GM23338 (cell line): ENCODE measurements at regions not wholly inside any gene's neighbourhood (a gene's known extent, or its start where the extent isn't known, plus 50 kb on each side); places are given as distances from the start of the nearest gene placed in this dataset.

Experiments
- ATAC-seq: fragments of 200-7000 bp; cut with Tn5 transposase; 3 replicates; pipeline ENCODE4 v1.9.1; 2020
- DNase-seq: peaks from one replicate; pipeline ENCODE4 v3.0.0-alpha.2; 2015; ENCODE audit warnings: low spot score
- H2AFZ ChIP-seq: fragments of 200-600 bp; sonication (generic); 2 replicates; pipeline ENCODE4 v1.8.0; 2016; ENCODE audit warnings: antibody characterized with exemption, mild to moderate bottlenecking, moderate library complexity
- H3F3A ChIP-seq: fragments of 200-600 bp; sonication (generic); replicated peaks from 2 replicates; pipeline ENCODE4 v1.8.0; 2017; ENCODE audit warnings: antibody characterized with exemption, mixed run types, low read depth
- H3K27ac ChIP-seq: fragments of 200-600 bp; sonication (generic); 2 replicates; pipeline ENCODE4 v1.6.1; 2016; ENCODE audit warnings: low read depth
- H3K27me3 ChIP-seq: fragments of 200-600 bp; sonication (generic); 2 replicates; pipeline ENCODE4 v1.8.0; 2016; ENCODE audit warnings: mild to moderate bottlenecking, mixed run types, moderate library complexity; ENCODE audit not compliant: insufficient read depth
- H3K36me3 ChIP-seq: fragments of 200-600 bp; sonication (generic); 2 replicates; pipeline ENCODE4 v1.8.0; 2016; ENCODE audit warnings: mild to moderate bottlenecking; ENCODE audit not compliant: insufficient read depth
- H3K4me1 ChIP-seq: fragments of 200-600 bp; sonication (generic); 2 replicates; pipeline ENCODE4 v1.8.0; 2016; ENCODE audit warnings: mild to moderate bottlenecking, moderate library complexity; ENCODE audit not compliant: insufficient read depth
- H3K4me2 ChIP-seq: fragments of 200-600 bp; sonication (generic); 2 replicates; pipeline ENCODE4 v1.7.1; 2017; ENCODE audit warnings: mixed run types
- H3K4me3 ChIP-seq: fragments of 200-600 bp; sonication (generic); 2 replicates; pipeline ENCODE4 v1.6.1; 2016; ENCODE audit warnings: mixed run types
- H3K79me2 ChIP-seq: fragments of 200-600 bp; sonication (generic); replicated peaks from 2 replicates; pipeline ENCODE4 v1.8.0; 2017; ENCODE audit warnings: mild to moderate bottlenecking; ENCODE audit not compliant: insufficient read depth
- H3K9me2 ChIP-seq: fragments of 200-600 bp; sonication (generic); 2 replicates; pipeline ENCODE4 v1.8.0; 2017; ENCODE audit not compliant: insufficient read depth
- H4K20me1 ChIP-seq: fragments of 200-600 bp; sonication (generic); replicated peaks from 2 replicates; pipeline ENCODE4 v1.8.0; 2017; ENCODE audit warnings: mild to moderate bottlenecking; ENCODE audit not compliant: insufficient read depth
- H3K27ac Mint-ChIP-seq: 2 replicates; pipeline ENCODE4 v1.8.0; 2020; ENCODE audit warnings: inconsistent platforms, mild to moderate bottlenecking, moderate library complexity, mixed read lengths
- H3K27me3 Mint-ChIP-seq: 3 replicates; pipeline ENCODE4 v1.8.0; 2022; ENCODE audit warnings: low read depth, mild to moderate bottlenecking, moderate library complexity, mixed read lengths, inconsistent platforms; ENCODE audit not compliant: insufficient read depth, poor library complexity
- H3K36me3 Mint-ChIP-seq: 3 replicates; pipeline ENCODE4 v1.8.0; 2021; ENCODE audit warnings: low read depth, mild to moderate bottlenecking, inconsistent platforms, moderate library complexity, mixed read lengths
- H3K4me1 Mint-ChIP-seq: 3 replicates; pipeline ENCODE4 v1.8.0; 2020; ENCODE audit warnings: mild to moderate bottlenecking, inconsistent platforms, mixed read lengths
- H3K4me3 Mint-ChIP-seq: 3 replicates; pipeline ENCODE4 v1.8.0; 2021; ENCODE audit warnings: moderate library complexity, mild to moderate bottlenecking, inconsistent platforms, mixed read lengths
- H3K9me3 Mint-ChIP-seq: 3 replicates; pipeline ENCODE4 v1.8.0; 2020; ENCODE audit warnings: moderate library complexity, mild to moderate bottlenecking, inconsistent platforms, mixed read lengths
- CTCF ChIP-seq, 2 experiments: fragments of 200-600 bp in 1 of 2; sonication (generic) in 1 of 2; conservative IDR thresholded peaks; 2 replicates each; pipeline versions ENCODE4 v1.5.1 to v1.6.1; 2016 to 2017; ENCODE audit warnings: antibody characterized with exemption in 2 of 2, low read depth in 2 of 2, mild to moderate bottlenecking in 2 of 2, moderate library complexity in 1 of 2
- EZH2 ChIP-seq: fragments of 200-600 bp; sonication (generic); IDR thresholded peaks from one replicate; pipeline ENCODE4 v1.8.0; 2017; ENCODE audit warnings: antibody characterized with exemption, mild to moderate bottlenecking, low read depth; ENCODE audit not compliant: unreplicated experiment
- JUNB ChIP-seq: IDR thresholded peaks from one replicate; pipeline ENCODE4 v1.6.1; 2016; ENCODE audit warnings: antibody characterized with exemption; ENCODE audit not compliant: unreplicated experiment
- POLR2AphosphoS5 ChIP-seq: IDR thresholded peaks from 2 replicates; pipeline ENCODE4 v1.6.1; 2016; ENCODE audit warnings: antibody characterized with exemption, low read depth
- STAT1 ChIP-seq: IDR thresholded peaks from one replicate; pipeline ENCODE4 v1.6.1; 2016; ENCODE audit warnings: antibody characterized with exemption; ENCODE audit not compliant: unreplicated experiment
- ZNF114 ChIP-seq: fragments of 250-450 bp; sonication (Bioruptor Pico); IDR thresholded peaks from 2 replicates; pipeline ENCODE4 v1.5.0; 2020; ENCODE audit warnings: mild to moderate bottlenecking, moderate library complexity
- ZNF331 ChIP-seq: fragments of 250-450 bp; sonication (Bioruptor Pico); IDR thresholded peaks from 2 replicates; pipeline ENCODE4 v1.5.0; 2020; ENCODE audit warnings: low read depth, mild to moderate bottlenecking, moderate library complexity
- ZNF462 ChIP-seq: fragments of 250-450 bp; sonication (Bioruptor Pico); IDR thresholded peaks from 2 replicates; pipeline ENCODE4 v1.5.0; 2020; ENCODE audit warnings: mild to moderate bottlenecking, moderate library complexity

DNA sequence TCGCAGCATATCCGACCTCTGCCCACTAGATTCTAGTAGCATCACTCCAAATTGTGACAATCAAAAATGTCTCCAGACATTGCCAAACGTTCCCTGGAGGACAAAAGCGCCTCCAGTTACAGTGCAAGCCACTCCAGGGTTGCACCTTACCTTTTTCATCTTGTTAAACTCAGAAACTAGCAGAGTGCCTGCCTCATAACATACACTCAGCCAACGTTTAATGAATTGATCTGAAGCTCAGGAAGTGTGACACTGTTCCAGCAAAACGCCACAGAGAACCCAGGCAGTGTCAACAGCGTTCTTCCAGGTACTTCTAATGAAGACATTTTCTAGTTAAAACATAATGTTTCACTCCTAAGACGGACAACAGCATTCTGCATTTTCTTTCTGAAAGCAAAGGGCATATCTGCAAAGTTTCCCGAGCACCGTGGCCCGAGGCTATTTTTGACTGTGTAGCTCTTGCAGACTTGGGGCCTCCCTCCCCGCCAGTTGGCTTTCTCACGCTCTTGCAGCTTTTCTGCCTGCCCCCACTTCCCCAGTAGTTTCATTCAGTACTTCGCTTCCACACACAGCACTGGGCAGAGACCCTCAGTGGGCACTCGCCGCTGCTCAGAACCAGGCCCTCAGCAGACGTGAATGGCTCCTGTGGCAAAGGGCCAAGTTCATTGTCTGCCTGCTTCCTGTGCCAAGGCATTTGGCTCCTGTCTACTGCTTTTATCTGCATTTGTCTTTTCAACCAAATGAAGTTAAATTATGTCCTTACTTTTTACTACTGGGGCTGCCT, 133.4 kb upstream of the TTC29 start:
- H3K4me1 ChIP-seq = peaks cover 11% of the 10 kb centered on the region
- H3K9me3 Mint-ChIP-seq = no peaks in the 10 kb centered on the region
- H2AFZ ChIP-seq = peak overlapping the region; percentile 40; the same call in 1 of the 2 replicates
- no peaks in the 10 kb centered on the region for H3F3A ChIP-seq
- DNase-seq (no peak), ATAC-seq (no peak)
- no peaks in the 10 kb centered on the region for H3K36me3 Mint-ChIP-seq
- H3K9me2 ChIP-seq = peaks cover 13% of the 10 kb centered on the region; the same call in 1 of the 2 replicates
- H3K27ac Mint-ChIP-seq = peak overlapping the region; percentile 9; the same call in 1 of the 2 replicates
- H3K27me3 ChIP-seq = no peaks in the 10 kb centered on the region
- no peaks in the 10 kb centered on the region for H3K36me3 ChIP-seq
- TF ChIP-seq POLR2AphosphoS5 (no peak), STAT1 (no peak), ZNF462 (CRISPR knock-in tag) (no peak), CTCF (conservative IDR thresholded peaks at IDR 0.05; ENCODE audit: low read depth in 2 of 2) (no peak), ZNF114 (CRISPR knock-in tag) (no peak), JUNB (no peak), ZNF331 (CRISPR knock-in tag) (no peak), EZH2 (no peak)
- no peak overlapping the region for H3K4me3 ChIP-seq
- H3K4me3 Mint-ChIP-seq = no peak overlapping the region
- no peaks in the 10 kb centered on the region for H4K20me1 ChIP-seq
- peaks cover 2% of the 10 kb centered on the region for H3K27me3 Mint-ChIP-seq
- no peak overlapping the region for H3K27ac ChIP-seq
- H3K79me2 ChIP-seq = no peaks in the 10 kb centered on the region
- no peak overlapping the region for H3K4me2 ChIP-seq
- peaks cover 17% of the 10 kb centered on the region for H3K4me1 Mint-ChIP-seq
